Stimulated activated naive CD8-positive, alpha-beta T cell treated with anti-CD3 and anti-CD28 coated beads, Interleukin-15, amount 100 ng/mL, for 72 hours (primary cell): ENCODE measurements at regions not wholly inside any gene's neighbourhood (a gene's known extent, or its start where the extent isn't known, plus 50 kb on each side); places are given as distances from the start of the nearest gene placed in this dataset.
"Not testable (repeated sequence)": the region's sequence is repeated elsewhere in the genome, so short reads cannot be mapped to it uniquely, and the experiment has no call there.

Experiments
- ATAC-seq: fragments of 150-1000 bp; cut with Tn5 transposase; 2 replicates; pipeline ENCODE4 v1.10.0; 2021; ENCODE audit warnings: mild to moderate bottlenecking, moderate library complexity
- DNase-seq, 2 donors: peaks; one replicate each; pipeline ENCODE4 v3.0.0; 2021 to 2022
- H3K27ac Mint-ChIP-seq, 2 donors: one replicate each; pipeline ENCODE4 v1.8.0; 2022; ENCODE audit warnings: mild to moderate bottlenecking in 2 of 2, mixed read lengths in 2 of 2, moderate library complexity in 2 of 2
- H3K27me3 Mint-ChIP-seq: one replicate; pipeline ENCODE4 v1.8.0; 2022; ENCODE audit warnings: mixed read lengths
- H3K4me1 Mint-ChIP-seq: one replicate; pipeline ENCODE4 v1.8.0; 2022; ENCODE audit warnings: mild to moderate bottlenecking, mixed read lengths
- H3K4me3 Mint-ChIP-seq, 2 donors: one replicate each; pipeline ENCODE4 v1.8.0; 2022; ENCODE audit warnings: mild to moderate bottlenecking in 2 of 2, mixed read lengths in 2 of 2, moderate library complexity in 1 of 2
- H3K9me3 Mint-ChIP-seq, 2 donors: one replicate each; pipeline ENCODE4 v1.8.0; 2022; ENCODE audit warnings: mixed read lengths in 2 of 2

DNA sequence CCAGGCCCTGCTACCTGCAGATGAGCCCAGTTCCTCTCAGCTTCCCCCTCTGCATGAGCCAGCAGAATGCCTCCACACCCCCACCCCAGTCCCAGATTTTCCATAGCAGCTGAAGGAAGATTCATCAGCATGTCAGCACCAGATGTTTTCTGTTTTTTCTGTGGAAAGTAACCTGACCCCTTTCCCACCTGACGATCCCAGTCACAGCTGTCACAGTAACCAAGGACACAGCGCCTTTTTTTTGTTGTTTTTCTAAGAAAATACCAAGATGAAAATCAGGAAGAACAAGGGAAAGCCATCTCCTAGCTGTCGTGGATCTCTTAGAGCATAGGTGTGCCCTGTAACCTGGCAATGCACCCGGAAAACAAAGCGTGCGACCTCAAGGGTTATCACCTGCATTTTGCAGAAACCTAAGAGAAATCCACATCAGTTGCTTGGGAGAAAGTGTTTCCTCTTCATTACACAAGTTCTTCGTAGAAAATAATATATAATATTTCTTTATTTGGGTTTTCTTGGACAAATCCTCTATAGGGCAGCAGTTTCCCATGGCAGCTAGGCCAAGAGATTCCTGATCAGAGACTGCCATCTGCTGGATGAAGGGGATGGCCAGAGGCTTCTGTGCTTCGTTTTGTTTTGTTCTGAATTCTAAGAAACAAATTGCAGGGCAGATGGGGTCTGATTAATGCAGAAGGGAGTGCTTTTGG is 401.9 kb downstream of the TNS3 start:
- no peak overlapping the region for H3K27ac Mint-ChIP-seq
- DNase-seq (peak; percentile 5 to 11), ATAC-seq (no peak)
- peaks cover 8% of the 10 kb centered on the region for H3K27me3 Mint-ChIP-seq
- no peak overlapping the region for H3K4me3 Mint-ChIP-seq
- H3K9me3 Mint-ChIP-seq = peaks cover 0 to 11% of the 10 kb centered on the region in 2 donors
- no peaks in the 10 kb centered on the region for H3K4me1 Mint-ChIP-seq

DNA sequence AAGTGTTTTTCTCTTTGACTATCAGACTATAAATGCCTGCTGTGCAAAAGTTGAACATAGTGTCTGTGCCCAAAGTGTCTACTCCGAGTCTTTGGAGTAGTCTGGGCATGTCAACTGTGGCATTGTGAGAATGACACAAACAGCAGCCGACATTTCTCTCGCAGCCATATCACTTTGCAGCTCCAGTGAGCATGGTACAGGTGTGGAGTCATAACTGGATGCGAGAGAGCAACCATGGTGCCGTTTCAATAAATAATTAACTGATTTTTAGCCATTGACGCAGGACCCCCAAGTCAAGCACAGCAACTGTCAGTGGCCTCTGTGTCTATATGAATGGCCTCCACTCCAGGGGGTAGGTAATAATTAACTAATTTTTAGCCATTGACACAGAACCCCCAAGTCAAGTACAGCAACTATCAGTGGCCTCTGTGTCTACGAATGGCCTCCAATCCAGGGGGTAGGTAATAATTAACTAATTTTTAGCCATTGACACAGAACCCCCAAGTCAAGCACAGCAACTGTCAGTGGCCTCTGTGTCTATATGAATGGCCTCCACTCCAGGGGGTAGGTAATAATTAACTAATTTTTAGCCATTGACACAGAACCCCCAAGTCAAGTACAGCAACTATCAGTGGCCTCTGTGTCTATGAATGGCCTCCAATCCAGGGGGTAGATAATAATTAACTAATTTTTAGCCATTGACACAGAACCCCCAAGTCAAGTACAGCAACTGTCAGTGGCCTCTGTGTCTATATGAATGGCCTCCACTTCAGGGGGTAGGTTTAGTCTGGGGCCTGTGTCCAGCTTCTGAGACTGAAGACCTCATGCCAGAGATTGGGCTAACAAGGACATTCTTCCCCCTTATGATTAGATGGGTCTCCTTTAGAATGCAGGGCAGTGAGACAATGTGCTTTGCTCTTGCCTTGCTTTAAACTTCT is 409.0 kb downstream of the TNS3 start:
- not testable (repeated sequence) for H3K27ac Mint-ChIP-seq, DNase-seq, H3K4me1 Mint-ChIP-seq, ATAC-seq, H3K4me3 Mint-ChIP-seq, H3K27me3 Mint-ChIP-seq
- H3K9me3 Mint-ChIP-seq = peaks cover 0 to 10% of the 10 kb centered on the region in 2 donors

DNA sequence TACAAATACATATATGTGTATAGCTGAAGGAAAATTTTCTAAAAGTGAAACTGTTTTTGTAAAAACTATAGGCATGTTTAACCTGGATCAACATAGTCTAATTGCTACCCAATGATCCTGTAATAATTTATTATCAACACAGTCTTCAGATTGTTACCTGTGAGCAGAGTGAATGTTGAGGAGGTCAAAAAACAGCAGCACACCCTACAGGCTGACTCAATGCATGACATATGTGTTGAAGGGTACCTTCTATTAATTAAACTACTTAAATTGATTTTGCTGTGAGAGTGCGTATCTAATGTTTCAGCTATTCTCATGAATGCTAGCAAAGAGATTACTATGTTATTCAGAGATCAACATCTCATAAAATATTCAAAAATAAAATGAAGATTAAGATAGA is 411.4 kb downstream of the TNS3 start:
- ATAC-seq (no peak), DNase-seq (no peak)
- Mint-ChIP-seq H3K27me3 (no peaks in the 10 kb centered on the region), H3K9me3 (no peaks in the 10 kb centered on the region), H3K4me3 (no peak overlapping the region), H3K27ac (no peak overlapping the region), H3K4me1 (no peaks in the 10 kb centered on the region)

DNA sequence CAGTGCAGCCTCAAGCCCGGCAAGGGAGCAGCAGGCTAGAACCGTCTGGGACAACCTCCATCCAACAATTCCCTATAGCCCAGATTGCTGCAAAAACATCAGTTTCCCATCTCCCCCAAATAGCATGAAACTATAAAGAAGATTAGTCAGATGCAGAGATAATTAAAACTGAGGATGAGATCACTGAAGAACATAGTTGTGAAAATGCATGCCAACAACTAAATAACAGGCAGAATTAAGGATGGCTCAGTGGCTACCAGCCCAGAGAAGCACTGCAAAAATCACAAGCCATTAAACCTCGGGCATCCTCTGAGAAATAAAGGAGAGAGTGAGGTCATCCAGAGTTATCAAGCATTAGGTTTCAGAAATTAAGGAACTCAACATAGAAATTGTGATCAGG is 427.1 kb downstream of the TNS3 start:
- Mint-ChIP-seq H3K9me3 (no peaks in the 10 kb centered on the region), H3K27ac (no peak overlapping the region), H3K4me1 (no peaks in the 10 kb centered on the region), H3K27me3 (peaks cover 17% of the 10 kb centered on the region), H3K4me3 (no peak overlapping the region)
- ATAC-seq = no peak
- no peak for DNase-seq

DNA sequence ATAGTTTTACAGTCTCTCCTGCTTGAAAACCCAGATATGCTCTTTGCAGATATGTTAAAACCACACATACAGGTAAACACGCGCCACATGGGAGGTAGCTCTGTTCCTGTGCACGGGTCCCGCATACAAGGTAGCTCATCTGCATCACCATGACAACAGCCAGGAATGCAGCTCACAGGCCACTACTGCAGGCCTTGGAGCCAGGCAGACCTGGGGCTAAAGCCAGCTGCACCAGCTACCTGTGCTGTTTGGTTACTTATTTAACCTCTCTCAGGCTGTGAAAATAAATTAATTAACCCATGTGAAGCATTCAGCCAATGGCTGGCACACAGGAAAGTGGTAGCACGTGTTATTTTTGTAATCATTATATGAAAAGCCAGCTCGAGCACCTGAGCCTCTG is 428.3 kb downstream of the TNS3 start:
- Mint-ChIP-seq H3K27ac (no peak overlapping the region), H3K27me3 (peaks cover 17% of the 10 kb centered on the region), H3K4me1 (no peaks in the 10 kb centered on the region), H3K9me3 (no peaks in the 10 kb centered on the region), H3K4me3 (no peak overlapping the region)
- no peak for DNase-seq
- ATAC-seq = no peak

DNA sequence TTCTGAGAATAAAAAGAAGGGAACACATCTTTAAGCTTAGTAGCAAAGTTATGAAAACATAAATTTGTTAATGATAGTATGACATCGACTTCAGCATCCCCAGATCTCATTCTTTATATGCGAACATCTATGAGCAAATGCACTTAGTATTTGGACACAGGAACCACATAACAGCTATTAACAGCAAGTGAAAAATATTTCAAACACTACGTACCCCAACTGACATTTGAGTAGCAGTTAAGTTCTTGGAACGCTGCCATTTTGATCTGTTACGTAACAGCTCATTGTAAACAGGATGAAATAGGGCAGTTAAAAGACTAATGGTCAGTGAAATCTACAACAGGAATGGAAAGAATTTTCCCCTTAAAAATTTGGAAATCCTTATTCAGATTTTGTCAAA is 428.9 kb downstream of the TNS3 start:
- H3K27me3 Mint-ChIP-seq = peaks cover 17% of the 10 kb centered on the region
- no peak overlapping the region for H3K4me3 Mint-ChIP-seq
- no peak overlapping the region for H3K27ac Mint-ChIP-seq
- no peaks in the 10 kb centered on the region for H3K9me3 Mint-ChIP-seq
- no peaks in the 10 kb centered on the region for H3K4me1 Mint-ChIP-seq
- no peak for DNase-seq
- no peak for ATAC-seq

DNA sequence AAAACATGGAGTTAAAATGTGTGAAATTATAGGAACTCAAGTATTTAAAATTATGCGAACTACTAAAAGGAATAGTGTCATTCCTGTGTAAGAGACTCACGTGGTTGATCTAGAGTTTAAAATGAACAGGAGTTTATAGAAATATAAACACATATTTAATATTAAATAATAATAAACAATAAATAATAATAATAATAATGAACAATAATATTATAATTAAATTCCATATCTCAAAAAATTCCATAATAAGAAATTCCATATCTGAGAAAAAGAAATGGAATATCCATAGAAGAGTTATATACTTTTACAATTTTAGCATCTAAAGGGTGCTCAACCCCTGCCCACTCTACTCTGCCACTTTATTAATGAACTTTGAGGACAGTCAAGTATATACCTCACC is 429.6 kb downstream of the TNS3 start:
- Mint-ChIP-seq H3K4me3 (no peak overlapping the region), H3K27me3 (peaks cover 17% of the 10 kb centered on the region), H3K27ac (no peak overlapping the region), H3K4me1 (no peaks in the 10 kb centered on the region), H3K9me3 (no peaks in the 10 kb centered on the region)
- no peak for ATAC-seq
- DNase-seq = no peak

DNA sequence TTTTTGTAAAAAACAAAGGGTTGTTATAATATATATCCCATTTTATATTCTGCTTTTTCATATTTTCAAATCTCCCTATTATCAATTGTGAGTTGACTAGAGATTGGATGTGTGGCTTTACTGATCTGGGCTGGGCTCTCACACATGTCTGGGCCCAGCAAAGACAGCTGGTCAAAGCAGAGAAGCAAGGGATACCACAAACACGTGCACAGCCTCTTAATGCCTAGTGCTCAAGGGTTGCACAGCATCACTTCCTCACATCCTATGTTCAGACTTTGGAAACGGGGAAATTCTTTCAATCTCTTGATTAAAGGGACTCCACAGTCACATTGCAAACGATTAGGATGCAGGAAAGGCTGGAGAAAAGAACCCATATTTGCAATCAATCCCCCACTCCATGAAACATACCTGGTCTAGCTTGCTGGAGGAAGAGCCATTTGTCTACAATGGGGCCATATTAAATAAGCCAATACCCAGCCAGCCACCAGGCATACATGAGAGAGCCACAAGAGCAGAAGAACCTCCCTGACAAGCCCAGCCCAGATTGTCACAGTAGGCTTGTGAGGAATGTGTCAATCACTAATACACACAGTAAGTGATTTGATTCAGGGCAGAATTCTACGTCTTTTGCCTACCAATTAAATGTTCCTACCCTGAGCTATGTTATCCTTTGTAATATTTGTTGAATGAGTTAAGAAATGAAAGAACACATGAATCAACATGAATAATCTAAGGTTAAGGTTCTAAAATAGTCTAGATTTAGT is 431.2 kb downstream of the TNS3 start:
- no peak for ATAC-seq
- Mint-ChIP-seq H3K9me3 (no peaks in the 10 kb centered on the region), H3K4me3 (no peak overlapping the region), H3K4me1 (no peaks in the 10 kb centered on the region), H3K27ac (no peak overlapping the region), H3K27me3 (peaks cover 22% of the 10 kb centered on the region)
- DNase-seq = no peak

DNA sequence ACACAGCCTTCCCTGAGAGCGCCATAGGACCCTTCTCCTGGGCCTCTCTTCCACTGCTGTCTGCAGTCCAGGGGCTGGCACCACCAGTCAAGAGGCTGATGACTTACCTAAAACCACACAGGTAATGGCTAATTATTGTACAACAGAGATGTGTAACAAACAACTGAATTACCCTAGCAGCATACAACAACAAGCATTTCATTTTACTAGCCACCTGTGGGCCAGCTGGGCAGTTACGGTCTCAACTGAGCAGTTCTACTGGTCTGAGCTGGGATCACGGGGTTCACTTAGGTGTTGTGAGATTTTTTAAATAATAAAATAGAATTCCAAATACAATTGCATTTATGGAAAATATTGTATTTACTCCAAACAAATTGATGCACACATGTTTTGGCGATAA is 431.9 kb downstream of the TNS3 start:
- Mint-ChIP-seq H3K27me3 (peaks cover 24% of the 10 kb centered on the region), H3K4me1 (no peaks in the 10 kb centered on the region), H3K4me3 (no peak overlapping the region), H3K9me3 (no peaks in the 10 kb centered on the region), H3K27ac (no peak overlapping the region)
- DNase-seq (no peak), ATAC-seq (no peak)

DNA sequence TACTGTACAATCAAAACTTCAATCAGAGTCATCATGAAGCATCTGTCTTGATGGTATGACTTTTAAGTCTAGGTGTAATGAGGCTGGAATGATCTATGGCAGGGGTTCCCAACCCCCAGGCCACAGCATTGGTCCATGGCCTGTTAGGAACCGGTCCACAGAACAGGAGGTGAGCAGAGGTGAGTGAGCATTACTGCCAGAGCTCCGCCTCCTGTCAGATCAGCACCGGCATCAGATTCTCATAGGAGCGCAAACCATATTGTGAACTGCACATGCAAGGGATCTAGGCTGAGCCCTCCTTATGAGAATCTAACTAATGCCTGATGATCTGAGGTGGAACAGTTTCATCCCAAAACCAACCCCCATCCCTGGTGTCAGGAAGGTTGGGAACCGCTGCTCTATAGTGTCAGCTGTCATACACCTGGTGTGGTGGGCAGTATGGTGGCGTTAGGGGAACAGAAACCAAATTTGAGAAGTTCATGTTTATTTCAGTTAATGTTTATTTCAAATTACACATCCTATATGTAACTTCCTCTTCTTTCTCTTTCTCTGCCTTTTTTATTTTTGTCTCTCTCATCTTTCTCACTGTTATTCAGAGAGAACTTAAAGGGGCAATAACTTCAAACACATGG is 432.6 kb downstream of the TNS3 start:
- H3K27ac Mint-ChIP-seq = no peak overlapping the region

DNA sequence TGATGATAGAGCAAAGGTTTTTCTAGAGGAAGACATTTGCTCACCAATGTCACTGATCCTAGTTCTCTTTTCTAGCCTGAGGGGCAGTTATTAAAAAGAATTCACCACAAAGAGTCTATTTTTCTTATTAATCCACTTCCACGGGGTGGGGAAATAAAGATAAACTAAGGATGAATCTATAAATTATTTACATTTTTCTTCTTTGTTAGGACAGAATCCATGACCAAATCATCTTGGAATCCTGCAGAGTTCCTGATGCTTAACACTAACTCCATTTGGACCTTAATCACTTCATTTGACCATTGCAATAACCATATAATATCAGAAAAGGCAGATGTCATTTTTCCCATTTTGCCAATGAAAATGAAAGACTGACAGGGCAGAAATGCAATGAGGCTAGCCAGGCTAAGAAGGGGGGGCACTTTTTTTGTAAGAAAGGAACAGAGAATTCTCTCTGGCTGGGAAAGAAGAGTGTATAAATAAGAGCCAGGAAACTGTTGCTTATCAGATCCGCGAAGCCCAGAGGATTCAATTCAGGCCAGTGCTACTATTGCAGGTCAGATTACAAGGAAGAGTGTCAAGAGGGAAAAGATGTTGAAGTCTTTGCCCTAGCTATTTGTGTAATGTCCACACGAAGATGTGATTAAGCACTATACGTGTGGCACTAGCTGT is 433.2 kb downstream of the TNS3 start:
- Mint-ChIP-seq H3K27me3 (peaks cover 11% of the 10 kb centered on the region), H3K9me3 (no peaks in the 10 kb centered on the region), H3K4me3 (no peak overlapping the region), H3K4me1 (no peaks in the 10 kb centered on the region), H3K27ac (no peak overlapping the region)
- DNase-seq = no peak
- ATAC-seq = no peak

More for the DNA sequence above, 432.6 kb downstream of the TNS3 start:
- H3K4me3 Mint-ChIP-seq = no peak overlapping the region
- no peaks in the 10 kb centered on the region for H3K4me1 Mint-ChIP-seq
- H3K9me3 Mint-ChIP-seq = no peaks in the 10 kb centered on the region
- peaks cover 18% of the 10 kb centered on the region for H3K27me3 Mint-ChIP-seq
- ATAC-seq = no peak
- no peak for DNase-seq

DNA sequence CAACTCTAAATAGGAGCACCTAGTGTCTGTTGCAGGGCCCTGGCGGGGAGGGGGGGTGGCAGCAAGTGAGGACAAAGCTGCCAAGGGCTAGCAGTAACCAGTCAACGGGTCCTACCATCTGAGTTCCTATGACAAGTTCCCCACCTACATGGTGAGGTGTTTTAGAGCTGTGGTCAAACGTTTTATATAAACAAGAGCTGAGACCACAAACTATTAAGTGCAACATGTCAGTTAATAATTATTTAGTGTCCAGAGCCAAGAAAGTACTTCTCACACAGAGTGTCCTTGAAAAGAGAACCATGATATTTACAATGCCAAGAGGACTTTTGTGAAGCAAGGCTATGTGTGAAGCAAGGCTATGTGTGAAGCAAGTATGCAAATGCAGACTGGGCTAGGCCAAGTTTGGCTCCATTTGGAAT is 434.7 kb downstream of the TNS3 start:
- Mint-ChIP-seq H3K9me3 (no peaks in the 10 kb centered on the region), H3K4me3 (no peak overlapping the region), H3K27me3 (peaks cover 8% of the 10 kb centered on the region), H3K27ac (no peak overlapping the region), H3K4me1 (no peaks in the 10 kb centered on the region)
- ATAC-seq (no peak), DNase-seq (no peak)

DNA sequence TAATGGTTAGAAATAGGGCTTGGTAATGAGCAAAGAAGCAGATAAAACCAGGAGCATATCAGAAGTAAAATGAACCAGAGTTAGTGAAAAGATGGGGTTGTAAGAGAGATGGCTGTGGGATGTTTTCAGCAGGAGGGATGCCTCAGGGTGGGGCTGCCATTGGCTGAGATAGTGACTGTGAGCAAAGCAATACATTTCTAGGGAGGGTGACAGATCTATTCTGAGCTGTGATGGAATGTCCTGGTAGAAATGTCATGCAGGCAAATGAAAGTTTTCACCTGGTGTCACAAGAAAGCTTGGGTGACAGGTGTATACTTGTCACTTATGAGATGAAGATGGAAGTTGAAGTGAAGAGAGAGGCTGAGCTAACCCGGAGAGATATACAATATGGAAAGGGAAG is 435.9 kb downstream of the TNS3 start:
- no peak for DNase-seq
- H3K4me3 Mint-ChIP-seq = no peak overlapping the region
- H3K4me1 Mint-ChIP-seq = no peaks in the 10 kb centered on the region
- H3K9me3 Mint-ChIP-seq = no peaks in the 10 kb centered on the region
- H3K27ac Mint-ChIP-seq = no peak overlapping the region
- ATAC-seq = no peak
- H3K27me3 Mint-ChIP-seq = peaks cover 8% of the 10 kb centered on the region

DNA sequence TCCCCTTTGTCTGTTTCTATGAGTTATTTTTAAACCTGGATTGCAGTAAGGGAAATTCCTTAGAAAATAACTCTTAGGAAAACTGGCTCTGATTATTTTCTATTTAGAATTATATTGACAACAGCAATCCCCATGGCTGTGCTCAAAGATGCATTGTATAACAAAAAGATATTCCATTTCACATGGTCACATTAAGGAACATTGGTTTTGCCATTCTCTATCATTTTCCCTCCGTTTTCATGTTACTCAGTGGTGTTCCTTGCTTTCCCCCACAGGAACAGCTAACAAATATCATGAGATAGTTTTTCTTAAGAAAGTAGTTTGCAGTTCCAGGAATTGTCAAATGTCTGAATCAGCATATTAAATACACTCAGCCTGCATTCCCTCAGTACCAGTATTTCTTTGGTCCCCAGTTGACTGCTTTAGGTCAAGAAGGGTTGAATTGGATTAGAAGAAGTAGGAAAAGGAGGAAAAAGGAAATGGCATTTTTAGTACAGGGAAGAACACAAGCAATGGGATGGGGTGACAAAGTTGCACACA is 436.7 kb downstream of the TNS3 start:
- DNase-seq = no peak
- H3K4me3 Mint-ChIP-seq = no peak overlapping the region
- H3K4me1 Mint-ChIP-seq = no peaks in the 10 kb centered on the region
- peaks cover 8% of the 10 kb centered on the region for H3K27me3 Mint-ChIP-seq
- H3K9me3 Mint-ChIP-seq = no peaks in the 10 kb centered on the region
- no peak overlapping the region for H3K27ac Mint-ChIP-seq
- no peak for ATAC-seq

DNA sequence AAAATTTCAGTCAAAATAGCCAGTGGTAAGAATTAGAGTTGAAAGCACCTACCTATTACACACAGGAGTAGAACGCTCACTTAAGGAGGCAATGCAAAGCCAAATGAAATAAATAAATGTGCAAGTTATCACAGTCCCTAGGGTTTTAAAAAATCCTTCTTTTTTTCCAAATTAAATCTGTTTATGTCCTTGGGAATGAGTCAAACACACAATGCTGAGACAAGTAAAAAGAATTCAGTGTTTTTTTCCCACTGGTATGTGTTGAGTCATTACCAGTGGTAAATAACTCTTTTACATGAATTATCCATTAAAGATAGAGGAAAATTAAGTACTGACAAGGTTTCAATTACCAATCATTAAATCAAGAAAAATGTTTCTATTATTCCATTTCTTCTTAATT is 438.6 kb downstream of the TNS3 start:
- Mint-ChIP-seq H3K27me3 (peaks cover 23% of the 10 kb centered on the region), H3K27ac (no peak overlapping the region)
- no peak for ATAC-seq

More for the DNA sequence above, 438.6 kb downstream of the TNS3 start:
- DNase-seq = no peak
- Mint-ChIP-seq H3K4me1 (no peaks in the 10 kb centered on the region), H3K4me3 (no peak overlapping the region), H3K9me3 (no peaks in the 10 kb centered on the region)
